GM12878 (cell line): ENCODE measurements at regions not wholly inside any gene's neighbourhood (a gene's known extent, or its start where the extent isn't known, plus 50 kb on each side); places are given as distances from the start of the nearest gene placed in this dataset.

Experiments
- ATAC-seq: fragments of 200-7000 bp; cut with Tn5 transposase; 3 replicates; pipeline ENCODE4 v1.9.1; 2020; ENCODE audit warnings: mild to moderate bottlenecking, moderate library complexity
- BruUV-seq: library from RNA; stranded (reverse); fragments of 400-500 nt; replicated peaks from 2 replicates; lab custom pipeline; 2021; lab: Mats Ljungman, UMichigan
- CTCF ChIA-PET: fragments of 300-600 bp; sonication (Branson Sonifier 250); formaldehyde crosslinking; extraction: SDS; loops from one replicate; lab custom pipeline; 2021; ENCODE audit warnings: inconsistent platforms; lab: Yijun Ruan, JAX
- POLR2A ChIA-PET: fragments of 350-600 bp; formaldehyde crosslinking; extraction: SDS; loops from one replicate; lab custom pipeline; 2021; ENCODE audit warnings: inconsistent platforms; lab: Charles Lee
- RAD21 ChIA-PET: fragments of 300-600 bp; sonication (Branson Sonifier 250); formaldehyde crosslinking; loops from one replicate; lab custom pipeline; 2023; ENCODE audit warnings: antibody characterized with exemption; ENCODE audit not compliant: unreplicated experiment; lab: Charles Lee
- SMC1A ChIA-PET: fragments of 300-600 bp; sonication (Branson Sonifier 250); formaldehyde crosslinking; loops from one replicate; lab custom pipeline; 2023; ENCODE audit not compliant: unreplicated experiment, uncharacterized antibody; lab: Charles Lee
- DNase-seq: peaks from one replicate; pipeline ENCODE4 v3.0.0-alpha.2; 2011; ENCODE audit warnings: low read depth, low spot score
- FAIRE-seq: peaks from 3 replicates; lab custom pipeline; 2011; peaks lifted over from hg19 to GRCh38; lab: Jason Lieb, UNC
- H2AFZ ChIP-seq: 2 replicates; pipeline ENCODE4 v1.6.0; 2011; ENCODE audit warnings: low read depth, low read length, control low read depth; ENCODE audit not compliant: control insufficient read depth
- H3K27ac ChIP-seq: 2 replicates; pipeline ENCODE4 v1.5.1; 2011; ENCODE audit warnings: control low read depth; ENCODE audit not compliant: control insufficient read depth, insufficient read depth
- H3K27me3 ChIP-seq, 2 experiments: replicated peaks in 1 of 2; 2 replicates each; pipeline versions ENCODE4 v1.6.0 to v1.6.1; 2011; ENCODE audit warnings: low read length in 1 of 2; ENCODE audit not compliant: control insufficient read depth in 2 of 2, insufficient read depth in 2 of 2
- H3K36me3 ChIP-seq, 2 experiments: 2 replicates each; pipeline ENCODE4 v1.5.1; 2011; ENCODE audit warnings: low read length in 1 of 2; ENCODE audit not compliant: control insufficient read depth in 2 of 2, insufficient read depth in 2 of 2
- H3K4me1 ChIP-seq: 2 replicates; pipeline ENCODE4 v1.6.1; 2011; ENCODE audit warnings: mild to moderate bottlenecking, low read length, moderate library complexity, mixed read lengths; ENCODE audit not compliant: control insufficient read depth, insufficient read depth
- H3K4me2 ChIP-seq: 2 replicates; pipeline ENCODE4 v1.6.0; 2011; ENCODE audit warnings: control low read depth; ENCODE audit not compliant: control insufficient read depth, insufficient read depth
- H3K4me3 ChIP-seq: fragments of 200-600 bp; sonication (generic); 2 replicates; pipeline ENCODE4 v1.5.1; 2016
- H3K79me2 ChIP-seq: 2 replicates; pipeline ENCODE4 v1.6.0; 2011; ENCODE audit warnings: low read length; ENCODE audit not compliant: control insufficient read depth, insufficient read depth
- H3K9ac ChIP-seq: 2 replicates; pipeline ENCODE4 v1.8.0; 2011; ENCODE audit warnings: low read length, control low read depth, mixed read lengths; ENCODE audit not compliant: control insufficient read depth, insufficient read depth
- H3K9me3 ChIP-seq: replicated peaks from 3 replicates; pipeline ENCODE4 v1.5.1; 2011; ENCODE audit warnings: mild to moderate bottlenecking, low read length; ENCODE audit not compliant: control insufficient read depth, insufficient read depth
- H4K20me1 ChIP-seq: 2 replicates; pipeline ENCODE4 v1.6.0; 2011; ENCODE audit not compliant: control insufficient read depth, insufficient read depth
- ATF7 ChIP-seq: fragments of 450-650 bp; IDR thresholded peaks from 2 replicates; pipeline ENCODE4 v1.6.1; 2016; ENCODE audit warnings: low read depth, mild to moderate bottlenecking
- CHD4 ChIP-seq: fragments of 200-600 bp; sonication (generic); IDR thresholded peaks from 2 replicates; pipeline ENCODE4 v1.6.1; 2016; ENCODE audit warnings: mild to moderate bottlenecking
- EZH2 ChIP-seq: IDR thresholded peaks from 2 replicates; pipeline ENCODE4 v1.6.1; 2012; ENCODE audit warnings: low read depth, mild to moderate bottlenecking, control low read depth, inconsistent platforms, low read length, borderline replicate concordance; ENCODE audit not compliant: control insufficient read depth
- IRF4 ChIP-seq: IDR thresholded peaks from 2 replicates; pipeline ENCODE4 v1.6.1; 2011; ENCODE audit warnings: low read depth, low read length
- MXI1 ChIP-seq: fragments of 150-350 bp; IDR thresholded peaks from 2 replicates; pipeline ENCODE4 v1.6.1; 2011; ENCODE audit warnings: low read depth, mild to moderate bottlenecking, inconsistent platforms, low read length, improper control_type of control experiment
- MYC ChIP-seq: IDR thresholded peaks from 2 replicates; pipeline ENCODE4 v1.6.1; 2011; ENCODE audit warnings: mild to moderate bottlenecking, low read length, moderate library complexity, inconsistent platforms; ENCODE audit not compliant: insufficient read depth, insufficient replicate concordance, insufficient read length, severe bottlenecking
- NBN ChIP-seq: fragments of 450-650 bp; IDR thresholded peaks from 2 replicates; pipeline ENCODE4 v1.6.1; 2016
- NFXL1 ChIP-seq: fragments of 450-650 bp; IDR thresholded peaks from 2 replicates; pipeline ENCODE4 v1.6.1; 2017; ENCODE audit warnings: antibody characterized with exemption, mild to moderate bottlenecking, borderline replicate concordance
- PML ChIP-seq: IDR thresholded peaks from 2 replicates; pipeline ENCODE4 v1.6.1; 2012; ENCODE audit warnings: low read length, inconsistent platforms
- POLR2AphosphoS5 ChIP-seq: IDR thresholded peaks from 2 replicates; pipeline ENCODE4 v1.6.1; 2011; ENCODE audit warnings: mild to moderate bottlenecking, low read length, inconsistent platforms
- RBBP5 ChIP-seq: fragments of 200-600 bp; sonication (generic); conservative IDR thresholded peaks from 2 replicates; pipeline ENCODE4 v1.6.1; 2016
- RFX5 ChIP-seq: IDR thresholded peaks from 2 replicates; pipeline ENCODE4 v1.6.1; 2011; ENCODE audit warnings: low read depth, low read length, improper control_type of control experiment
- ZNF24 ChIP-seq: fragments of 450-650 bp; IDR thresholded peaks from 2 replicates; pipeline ENCODE4 v1.6.1; 2017; ENCODE audit warnings: antibody characterized with exemption, mild to moderate bottlenecking
- ZNF274 ChIP-seq: IDR thresholded peaks from one replicate; pipeline ENCODE4 v1.8.0; 2011; ENCODE audit not compliant: insufficient read length, insufficient read depth
- ZZZ3 ChIP-seq: IDR thresholded peaks from 2 replicates; pipeline ENCODE4 v1.6.1; 2011; ENCODE audit warnings: low read depth; ENCODE audit not compliant: control insufficient read depth, insufficient read length
- WGBS: methylation state at CpG from one replicate; pipeline ENCODE4 v1.1.6; 2016; ENCODE audit warnings: low lambda C conversion rate; ENCODE audit not compliant: insufficient replicate concordance, insufficient coverage; ENCODE audit errors: missing lambda C conversion rate; 5-methylcytosine and 5-hydroxymethylcytosine counted together
- in situ Hi-C: fragments of 300-500 bp; cut with MboI; formaldehyde crosslinking; loops from 9 replicates; pipeline ENCODE4 v1.14.3; 2018; ENCODE audit warnings: mixed read lengths
- intact Hi-C: fragments of 100-400 bp; cut with micrococcal nuclease; formaldehyde crosslinking; loops from one replicate; pipeline ENCODE4 v1.14.2; 2022; ENCODE audit not compliant: unreplicated experiment
- TF ChIP-seq, protein P1 (sequence below): fragments of 450-650 bp; IDR thresholded peaks from 2 replicates; pipeline ENCODE4 v1.6.1; 2018; ENCODE audit warnings: mild to moderate bottlenecking, low read depth, moderate library complexity; ENCODE audit not compliant: partially characterized antibody
- TF ChIP-seq, protein P2 (sequence below): fragments of 450-650 bp; IDR thresholded peaks from 2 replicates; pipeline ENCODE4 v1.6.1; 2017; ENCODE audit warnings: borderline replicate concordance
- TF ChIP-seq, protein P3 (sequence below): fragments of 450-650 bp; IDR thresholded peaks from 2 replicates; pipeline ENCODE4 v1.6.1; 2017; ENCODE audit warnings: mild to moderate bottlenecking, low read depth, inconsistent platforms; ENCODE audit not compliant: poor library complexity, severe bottlenecking
- TF ChIP-seq, protein P4 (sequence below): IDR thresholded peaks from 2 replicates; pipeline ENCODE4 v1.6.1; 2012; ENCODE audit warnings: low read depth, low read length, improper control_type of control experiment

DNA sequence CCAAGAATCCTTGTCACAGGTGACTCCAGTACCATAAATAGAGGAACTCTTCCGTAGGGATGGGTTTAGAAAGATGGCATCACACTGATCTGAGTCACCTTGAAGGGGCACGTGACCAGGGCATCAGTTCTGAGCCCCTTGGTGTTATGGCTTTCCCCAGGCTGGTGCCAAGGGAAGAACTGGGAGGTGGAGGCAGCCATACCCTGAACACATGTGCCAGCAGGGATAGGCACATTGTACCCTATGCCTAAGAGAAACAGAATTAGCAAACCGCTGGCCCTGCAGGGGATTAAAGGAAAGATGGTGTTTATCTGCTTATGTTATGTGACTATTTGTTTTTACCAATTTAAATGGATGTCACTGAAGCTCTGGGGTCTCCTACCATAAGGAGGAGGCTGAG lies 196.2 kb downstream of the RGS3 start (continued):
- TF ChIP-seq, protein P1, sequence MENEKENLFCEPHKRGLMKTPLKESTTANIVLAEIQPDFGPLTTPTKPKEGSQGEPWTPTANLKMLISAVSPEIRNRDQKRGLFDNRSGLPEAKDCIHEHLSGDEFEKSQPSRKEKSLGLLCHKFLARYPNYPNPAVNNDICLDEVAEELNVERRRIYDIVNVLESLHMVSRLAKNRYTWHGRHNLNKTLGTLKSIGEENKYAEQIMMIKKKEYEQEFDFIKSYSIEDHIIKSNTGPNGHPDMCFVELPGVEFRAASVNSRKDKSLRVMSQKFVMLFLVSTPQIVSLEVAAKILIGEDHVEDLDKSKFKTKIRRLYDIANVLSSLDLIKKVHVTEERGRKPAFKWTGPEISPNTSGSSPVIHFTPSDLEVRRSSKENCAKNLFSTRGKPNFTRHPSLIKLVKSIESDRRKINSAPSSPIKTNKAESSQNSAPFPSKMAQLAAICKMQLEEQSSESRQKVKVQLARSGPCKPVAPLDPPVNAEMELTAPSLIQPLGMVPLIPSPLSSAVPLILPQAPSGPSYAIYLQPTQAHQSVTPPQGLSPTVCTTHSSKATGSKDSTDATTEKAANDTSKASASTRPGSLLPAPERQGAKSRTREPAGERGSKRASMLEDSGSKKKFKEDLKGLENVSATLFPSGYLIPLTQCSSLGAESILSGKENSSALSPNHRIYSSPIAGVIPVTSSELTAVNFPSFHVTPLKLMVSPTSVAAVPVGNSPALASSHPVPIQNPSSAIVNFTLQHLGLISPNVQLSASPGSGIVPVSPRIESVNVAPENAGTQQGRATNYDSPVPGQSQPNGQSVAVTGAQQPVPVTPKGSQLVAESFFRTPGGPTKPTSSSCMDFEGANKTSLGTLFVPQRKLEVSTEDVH: no peak
- no peak for TF ChIP-seq RBBP5
- TF ChIP-seq, protein P2, sequence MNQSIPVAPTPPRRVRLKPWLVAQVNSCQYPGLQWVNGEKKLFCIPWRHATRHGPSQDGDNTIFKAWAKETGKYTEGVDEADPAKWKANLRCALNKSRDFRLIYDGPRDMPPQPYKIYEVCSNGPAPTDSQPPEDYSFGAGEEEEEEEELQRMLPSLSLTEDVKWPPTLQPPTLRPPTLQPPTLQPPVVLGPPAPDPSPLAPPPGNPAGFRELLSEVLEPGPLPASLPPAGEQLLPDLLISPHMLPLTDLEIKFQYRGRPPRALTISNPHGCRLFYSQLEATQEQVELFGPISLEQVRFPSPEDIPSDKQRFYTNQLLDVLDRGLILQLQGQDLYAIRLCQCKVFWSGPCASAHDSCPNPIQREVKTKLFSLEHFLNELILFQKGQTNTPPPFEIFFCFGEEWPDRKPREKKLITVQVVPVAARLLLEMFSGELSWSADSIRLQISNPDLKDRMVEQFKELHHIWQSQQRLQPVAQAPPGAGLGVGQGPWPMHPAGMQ: no peak
- no peak for TF ChIP-seq NBN

DNA sequence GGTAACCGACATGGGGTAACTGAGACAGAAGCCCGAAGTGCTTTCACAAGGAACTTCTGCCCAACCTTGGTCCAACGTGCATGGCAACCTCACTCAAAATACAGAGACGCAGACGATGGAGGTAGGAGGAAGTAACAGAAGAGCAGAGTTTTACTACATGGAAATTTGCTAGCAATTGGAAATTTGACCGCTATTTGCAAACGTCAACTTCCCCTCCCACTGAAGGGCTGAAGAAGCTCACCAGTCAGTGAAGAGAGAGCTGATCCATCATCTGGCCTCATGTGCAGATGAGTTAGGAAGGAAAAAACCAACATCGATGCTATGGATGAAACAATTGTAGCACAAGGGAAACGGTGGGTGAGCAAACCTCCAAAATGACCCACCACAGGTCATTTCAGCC lies 196.7 kb downstream of the RGS3 start:
- CTCF ChIA-PET: interaction anchor here (1.8 to 10.9 kb wide), 3 partner anchors 9 to 214 kb away, joined by 3 to 565 read pairs (median 10); no protein-coding TSS in a partner anchor
- H3K9ac ChIP-seq: no peak overlapping the region
- POLR2A ChIA-PET: interaction anchor here (0.6 kb wide), 1 partner anchor 1172 kb away, joined by 4 read pairs; no protein-coding TSS in a partner anchor
- no peak overlapping the region for H3K4me2 ChIP-seq
- FAIRE-seq: no peak
- no peaks in the 10 kb centered on the region for H3K4me1 ChIP-seq
- no peaks in the 10 kb centered on the region for H4K20me1 ChIP-seq
- TF ChIP-seq POLR2AphosphoS5 (no peak), NFXL1 (no peak), PML (no peak), MYC (no peak), ZZZ3 (no peak), ZNF24 (no peak), RFX5 (no peak), CHD4 (no peak), IRF4 (no peak), EZH2 (no peak), ATF7 (no peak), ZNF274 (no peak), MXI1 (no peak)
- TF ChIP-seq, protein P3, sequence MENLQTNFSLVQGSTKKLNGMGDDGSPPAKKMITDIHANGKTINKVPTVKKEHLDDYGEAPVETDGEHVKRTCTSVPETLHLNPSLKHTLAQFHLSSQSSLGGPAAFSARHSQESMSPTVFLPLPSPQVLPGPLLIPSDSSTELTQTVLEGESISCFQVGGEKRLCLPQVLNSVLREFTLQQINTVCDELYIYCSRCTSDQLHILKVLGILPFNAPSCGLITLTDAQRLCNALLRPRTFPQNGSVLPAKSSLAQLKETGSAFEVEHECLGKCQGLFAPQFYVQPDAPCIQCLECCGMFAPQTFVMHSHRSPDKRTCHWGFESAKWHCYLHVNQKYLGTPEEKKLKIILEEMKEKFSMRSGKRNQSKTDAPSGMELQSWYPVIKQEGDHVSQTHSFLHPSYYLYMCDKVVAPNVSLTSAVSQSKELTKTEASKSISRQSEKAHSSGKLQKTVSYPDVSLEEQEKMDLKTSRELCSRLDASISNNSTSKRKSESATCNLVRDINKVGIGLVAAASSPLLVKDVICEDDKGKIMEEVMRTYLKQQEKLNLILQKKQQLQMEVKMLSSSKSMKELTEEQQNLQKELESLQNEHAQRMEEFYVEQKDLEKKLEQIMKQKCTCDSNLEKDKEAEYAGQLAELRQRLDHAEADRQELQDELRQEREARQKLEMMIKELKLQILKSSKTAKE: no peak
- TF ChIP-seq, protein P4, sequence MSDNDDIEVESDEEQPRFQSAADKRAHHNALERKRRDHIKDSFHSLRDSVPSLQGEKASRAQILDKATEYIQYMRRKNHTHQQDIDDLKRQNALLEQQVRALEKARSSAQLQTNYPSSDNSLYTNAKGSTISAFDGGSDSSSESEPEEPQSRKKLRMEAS: no peak
- H3K27me3 ChIP-seq: peaks cover 0 to 1% of the 10 kb centered on the region in 2 experiments; a peak in 1 of 4 replicates
- intact Hi-C loops (no loop called here), in situ Hi-C loops (no loop called here)
- no peaks in the 10 kb centered on the region for H3K36me3 ChIP-seq
- ATAC-seq: no peak
- H3K4me3 ChIP-seq: no peak overlapping the region
- H2AFZ ChIP-seq: no peak overlapping the region
- SMC1A ChIA-PET: interaction anchor here (10.9 to 11.0 kb wide), 2 partner anchors 69 to 212 kb away, joined by 245 to 270 read pairs; no protein-coding TSS in a partner anchor
- 27% methylated on average over 9 of the region's 9 CpGs for whole genome bisulfite sequencing
- H3K9me3 ChIP-seq: no peaks in the 10 kb centered on the region
- no TSS peak for BruUV-seq
- RAD21 ChIA-PET: interaction anchor here (1.2 kb wide), 1 partner anchor 214 kb away, joined by 3 read pairs; no protein-coding TSS in a partner anchor
- DNase-seq: no peak
- no peak overlapping the region for H3K27ac ChIP-seq
- H3K79me2 ChIP-seq: no peaks in the 10 kb centered on the region
